Left ventricle myocardium inferior (tissue), 1 donor: ENCODE measurements at regions not wholly inside any gene's neighbourhood (a gene's known extent, or its start where the extent isn't known, plus 50 kb on each side); places are given as distances from the start of the nearest gene placed in this dataset.
"Not testable (repeated sequence)": the region's sequence is repeated elsewhere in the genome, so short reads cannot be mapped to it uniquely, and the experiment has no call there.

Source experiments
- DNase-seq: peaks from one replicate; pipeline ENCODE4 v3.0.0-alpha.2; 2020
- H3K27ac ChIP-seq: fragments of 200-600 bp; replicated peaks from 2 replicates; pipeline ENCODE4 v1.8.0; 2021
- H3K27me3 ChIP-seq: fragments of 200-600 bp; 2 replicates; pipeline ENCODE4 v1.8.0; 2021; ENCODE audit warnings: low read depth
- H3K36me3 ChIP-seq: fragments of 200-600 bp; 2 replicates; pipeline ENCODE4 v1.8.0; 2021
- H3K4me1 ChIP-seq: fragments of 200-600 bp; 2 replicates; pipeline ENCODE4 v1.8.0; 2021
- H3K4me3 ChIP-seq: fragments of 200-600 bp; 2 replicates; pipeline ENCODE4 v1.8.0; 2021; ENCODE audit warnings: mild to moderate bottlenecking, moderate library complexity
- H3K9me3 ChIP-seq: fragments of 200-600 bp; replicated peaks from 2 replicates; pipeline ENCODE4 v1.8.0; 2021
- CTCF ChIP-seq: fragments of 200-600 bp; IDR thresholded peaks from 2 replicates; pipeline ENCODE4 v1.8.0; 2021; ENCODE audit warnings: antibody characterized with exemption, mild to moderate bottlenecking, borderline replicate concordance
- intact Hi-C: fragments of 100-400 bp; cut with micrococcal nuclease; formaldehyde crosslinking; loops from one replicate; pipeline ENCODE4 v1.11.0; 2022
- donor health status: DM: no; HTN: yes; CAD: no; lungs with severe emphysema.

DNA sequence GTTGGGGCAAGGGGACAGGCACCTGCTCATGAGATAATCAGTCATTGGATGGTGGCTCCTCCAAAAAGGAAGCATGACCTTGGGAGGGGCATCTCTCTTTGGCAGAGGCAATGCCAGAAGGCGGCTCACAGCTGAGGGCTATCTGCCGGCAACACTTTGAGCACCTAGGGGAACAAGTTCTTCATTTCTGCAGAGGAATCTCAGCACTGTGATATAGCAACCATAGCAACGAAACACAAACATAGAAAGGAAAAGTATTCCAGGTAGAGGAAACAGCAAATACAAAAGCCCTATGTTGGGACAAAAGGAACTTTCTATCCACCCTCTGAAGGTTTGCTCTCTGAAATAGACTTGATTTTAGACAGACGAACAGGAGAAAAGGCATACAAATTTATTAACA lies 89.1 kb upstream of the NEDD4L start:
- intact Hi-C loops: no loop called here

DNA sequence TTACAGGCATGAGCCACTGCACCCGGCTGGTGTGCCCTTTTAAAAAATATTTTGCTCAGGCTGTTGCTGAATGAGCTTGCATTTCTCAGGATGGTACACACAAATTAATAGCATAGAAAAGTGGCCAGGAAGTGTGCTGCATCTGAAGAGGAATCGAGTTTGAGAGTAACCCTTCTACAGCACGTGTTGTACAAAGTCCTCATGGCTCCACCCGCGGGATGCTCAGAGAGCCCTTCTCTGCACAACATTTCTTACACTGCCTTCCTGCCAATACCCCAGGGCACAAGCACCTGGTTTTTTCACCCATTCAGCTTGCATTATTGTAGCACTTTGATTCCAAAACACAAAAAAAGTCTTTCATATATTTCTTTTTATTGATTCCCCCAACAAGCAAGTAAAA lies 90.1 kb upstream of the NEDD4L start:
- Histone ChIP-seq H3K4me1 (no peaks in the 10 kb centered on the region), H3K27me3 (peaks cover 28% of the 10 kb centered on the region), H3K27ac (no peak overlapping the region), H3K4me3 (no peak overlapping the region), H3K9me3 (no peaks in the 10 kb centered on the region), H3K36me3 (no peaks in the 10 kb centered on the region)
- DNase-seq: no peak
- intact Hi-C loops: no loop called here
- no peak for TF ChIP-seq CTCF

More for the DNA sequence above, 89.1 kb upstream of the NEDD4L start:
- H3K9me3 ChIP-seq: no peaks in the 10 kb centered on the region
- no peaks in the 10 kb centered on the region for H3K4me1 ChIP-seq
- H3K36me3 ChIP-seq: no peaks in the 10 kb centered on the region
- TF ChIP-seq CTCF: no peak
- DNase-seq: no peak
- peaks cover 30% of the 10 kb centered on the region for H3K27me3 ChIP-seq
- no peak overlapping the region for H3K27ac ChIP-seq
- no peak overlapping the region for H3K4me3 ChIP-seq

DNA sequence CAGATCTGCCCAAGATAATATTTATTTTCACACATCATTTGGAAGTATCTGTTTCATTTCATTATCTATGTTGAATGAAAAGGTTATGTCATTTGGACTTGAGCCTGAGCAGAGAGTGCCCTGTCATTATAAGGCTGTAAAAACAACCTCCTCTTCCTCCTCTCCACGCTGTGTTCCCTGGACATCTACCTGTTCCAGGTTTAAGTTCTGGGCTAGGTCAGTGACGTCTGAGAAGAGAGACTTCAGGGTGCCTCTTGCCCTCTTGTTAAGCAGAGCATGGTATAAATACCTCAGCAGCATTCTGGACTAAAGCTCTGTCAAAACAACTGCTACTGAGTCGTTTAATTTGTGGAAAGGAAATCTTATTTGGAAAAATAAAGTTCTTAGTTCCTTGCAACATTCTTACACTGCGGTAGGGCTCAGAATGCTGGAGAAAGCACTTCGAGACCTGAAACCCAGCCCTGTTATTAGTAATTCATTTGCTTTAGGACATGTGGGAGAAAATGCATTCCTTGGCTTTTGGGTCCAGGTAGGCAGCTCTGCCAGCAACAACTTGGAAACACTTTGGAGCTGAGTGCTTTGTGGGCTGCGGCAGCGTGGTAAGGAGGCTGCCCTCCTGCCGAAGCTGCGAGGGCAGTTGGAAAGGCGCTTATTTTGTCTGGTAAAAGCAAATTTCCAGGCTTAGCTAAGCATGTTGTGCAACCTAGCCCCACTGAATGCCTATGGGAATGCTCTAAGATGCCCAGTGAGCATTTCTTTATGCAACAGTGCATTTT lies 91.8 kb upstream of the NEDD4L start:
- no peak for DNase-seq
- H3K4me3 ChIP-seq: no peak overlapping the region
- no peak for TF ChIP-seq CTCF
- no peaks in the 10 kb centered on the region for H3K4me1 ChIP-seq
- no peaks in the 10 kb centered on the region for H3K9me3 ChIP-seq
- no peaks in the 10 kb centered on the region for H3K36me3 ChIP-seq
- H3K27me3 ChIP-seq: peaks cover 18% of the 10 kb centered on the region
- intact Hi-C loops: no loop called here
- no peak overlapping the region for H3K27ac ChIP-seq

DNA sequence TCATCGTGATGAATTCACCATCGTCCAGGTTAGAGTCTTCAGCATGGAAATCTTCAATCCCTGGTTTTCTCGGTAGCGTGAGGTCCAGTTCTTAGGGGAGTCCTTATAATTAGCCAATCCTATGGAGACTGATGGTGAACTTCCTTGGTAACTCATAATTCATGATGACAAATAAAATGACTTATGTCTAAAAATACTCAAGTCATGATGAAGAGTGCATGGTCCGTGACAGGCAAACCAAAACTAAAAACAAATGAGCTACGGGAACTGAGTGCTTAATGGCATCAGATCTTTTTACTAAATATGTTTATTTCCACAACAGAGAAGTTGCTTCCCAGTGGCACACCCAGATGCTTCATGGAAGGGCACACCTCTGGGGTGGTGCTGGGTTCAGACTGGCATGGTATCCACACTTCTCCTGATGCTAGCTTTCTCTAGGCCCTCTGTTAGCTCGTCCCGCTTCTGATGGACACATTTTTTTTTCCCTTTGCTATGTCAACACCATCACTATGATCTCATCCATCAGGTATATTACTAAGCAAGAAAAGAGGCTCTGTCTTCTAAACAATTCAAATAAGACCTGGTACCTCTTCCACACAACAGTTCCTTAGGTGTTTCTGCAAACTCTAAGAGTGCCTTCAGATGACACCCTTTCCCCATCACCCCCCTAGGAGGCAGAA lies 92.8 kb upstream of the NEDD4L start:
- Histone ChIP-seq H3K36me3 (no peaks in the 10 kb centered on the region), H3K4me3 (no peak overlapping the region), H3K27ac (no peak overlapping the region), H3K27me3 (peaks cover 9% of the 10 kb centered on the region), H3K9me3 (no peaks in the 10 kb centered on the region), H3K4me1 (no peaks in the 10 kb centered on the region)
- no peak for DNase-seq
- intact Hi-C loops: no loop called here
- no peak for TF ChIP-seq CTCF

DNA sequence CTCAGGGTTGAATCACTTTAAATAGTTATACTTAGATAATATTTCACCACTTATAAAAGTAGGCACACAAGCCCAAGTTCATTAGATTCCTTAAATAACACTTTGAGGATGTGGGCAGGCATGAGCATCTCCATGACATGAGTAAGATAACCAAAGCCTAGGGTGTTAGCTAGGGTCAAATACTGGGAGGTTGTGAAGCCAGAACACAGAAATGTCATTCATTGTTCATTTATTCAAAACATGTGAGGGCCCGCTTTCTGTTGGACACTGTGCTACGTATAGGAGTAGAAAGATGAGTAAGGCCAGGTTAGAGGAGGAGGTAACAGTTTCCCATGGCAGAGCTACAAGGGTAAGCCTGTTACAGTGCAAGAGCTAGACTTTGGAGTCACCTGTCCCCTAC lies 93.5 kb upstream of the NEDD4L start:
- H3K27me3 ChIP-seq: peaks cover 2% of the 10 kb centered on the region
- intact Hi-C loops: no loop called here
- no peaks in the 10 kb centered on the region for H3K36me3 ChIP-seq
- no peaks in the 10 kb centered on the region for H3K9me3 ChIP-seq
- H3K4me1 ChIP-seq: no peaks in the 10 kb centered on the region
- H3K4me3 ChIP-seq: no peak overlapping the region
- no peak overlapping the region for H3K27ac ChIP-seq
- no peak for TF ChIP-seq CTCF
- no peak for DNase-seq

DNA sequence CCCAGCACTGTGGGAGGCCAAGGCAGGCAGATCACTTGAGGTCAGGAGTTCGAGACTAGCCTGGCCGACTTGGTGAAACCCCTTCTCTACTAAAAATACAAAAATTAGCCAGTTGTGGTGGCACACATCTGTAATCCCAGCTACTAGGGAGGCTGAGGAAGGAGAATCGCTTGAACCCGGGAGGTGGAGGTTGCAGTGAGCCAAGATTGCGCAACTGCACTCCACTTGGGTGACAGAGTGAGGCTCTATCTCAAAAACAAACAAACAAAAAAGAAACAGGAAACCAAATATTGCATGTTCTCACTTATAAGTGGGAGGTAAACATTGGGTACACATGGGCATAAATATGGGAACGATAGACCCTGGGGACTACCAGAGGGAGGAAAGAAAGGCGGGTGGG lies 94.7 kb upstream of the NEDD4L start:
- H3K36me3 ChIP-seq, H3K27ac ChIP-seq, intact Hi-C loops, H3K4me3 ChIP-seq, DNase-seq, H3K9me3 ChIP-seq, H3K27me3 ChIP-seq, H3K4me1 ChIP-seq: not testable (repeated sequence)
